ENCODE measurements at regions not wholly inside any gene's neighbourhood (a gene's known extent, or its start where the extent isn't known, plus 50 kb on each side); places are given as distances from the start of the nearest gene placed in this dataset.

DNA sequence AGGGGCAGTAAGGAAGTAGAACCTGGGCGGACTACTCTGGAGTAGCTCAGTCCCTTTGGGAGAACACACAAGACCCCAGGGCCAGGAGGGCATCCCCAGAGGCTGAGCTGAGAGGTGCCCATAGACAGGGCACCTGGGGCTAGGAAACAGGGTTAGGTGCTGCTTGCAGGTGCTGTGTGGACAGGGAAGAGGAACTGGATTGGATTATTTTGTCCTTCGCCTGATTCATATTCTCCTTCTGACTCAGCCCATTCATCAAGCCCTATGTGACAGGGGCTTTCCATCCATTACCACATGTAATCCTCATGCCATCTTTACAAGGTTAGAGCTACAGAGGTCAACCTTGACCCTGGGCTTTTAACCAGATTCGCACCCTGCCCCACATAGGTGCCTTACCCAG is 183.9 kb downstream of the C1orf94 start:
- Histone ChIP-seq H3K4me2 (replicated peaks; ENCODE audit: extremely low read depth, low read length, poor library complexity, severe bottlenecking) (no peak overlapping the region), H3K4me1 (ENCODE audit: control insufficient read depth in 1 of 2, insufficient read depth in 2 of 2, low read length in 2 of 2) (no peaks in the 10 kb centered on the region), H3K9me3 (replicated peaks in 1 of 2; ENCODE audit: control insufficient read depth in 1 of 2, insufficient read depth in 1 of 2, low read length in 2 of 2) (no peaks in the 10 kb centered on the region), H3K27me3 (ENCODE audit: control insufficient read depth in 2 of 2, insufficient read depth in 2 of 2, low read length in 2 of 2) (no peaks in the 10 kb centered on the region), H3K36me3 (replicated peaks in 1 of 2; ENCODE audit: control insufficient read depth in 1 of 2, insufficient read depth in 2 of 2, low read length in 2 of 2) (no peaks in the 10 kb centered on the region), H3K79me2 (ENCODE audit: insufficient read depth, low read length) (no peaks in the 10 kb centered on the region), H4K20me1 (ENCODE audit: insufficient read depth, low read length) (no peaks in the 10 kb centered on the region), H3K9ac (ENCODE audit: insufficient read depth, low read length, poor library complexity, severe bottlenecking) (no peak overlapping the region), H2AFZ (ENCODE audit: insufficient read depth, low read depth, low read length, poor library complexity, severe bottlenecking) (no peak overlapping the region), H3K27ac (ENCODE audit: low read depth in 1 of 2, low read length in 2 of 2) (no peak overlapping the region), H3K4me3 (replicated peaks in 1 of 3; ENCODE audit: low read depth in 2 of 3, low read length in 3 of 3) (no peak overlapping the region)
- intact Hi-C loops (cut with micrococcal nuclease): no loop called here
- no peak for DNase-seq
- H3K4me3 Mint-ChIP-seq: no peak overlapping the region
- peaks cover 0 to 2% (median 0%) of the 10 kb centered on the region in 3 donors for H3K27me3 Mint-ChIP-seq (ENCODE audit: low read depth in 3 of 3)
- no peaks in the 10 kb centered on the region for H3K4me1 Mint-ChIP-seq
- peaks cover 0 to 5% (median 3%) of the 10 kb centered on the region in 7 donors for H3K9me3 Mint-ChIP-seq
- H3K36me3 Mint-ChIP-seq: no peaks in the 10 kb centered on the region
- TF ChIP-seq, protein P1, sequence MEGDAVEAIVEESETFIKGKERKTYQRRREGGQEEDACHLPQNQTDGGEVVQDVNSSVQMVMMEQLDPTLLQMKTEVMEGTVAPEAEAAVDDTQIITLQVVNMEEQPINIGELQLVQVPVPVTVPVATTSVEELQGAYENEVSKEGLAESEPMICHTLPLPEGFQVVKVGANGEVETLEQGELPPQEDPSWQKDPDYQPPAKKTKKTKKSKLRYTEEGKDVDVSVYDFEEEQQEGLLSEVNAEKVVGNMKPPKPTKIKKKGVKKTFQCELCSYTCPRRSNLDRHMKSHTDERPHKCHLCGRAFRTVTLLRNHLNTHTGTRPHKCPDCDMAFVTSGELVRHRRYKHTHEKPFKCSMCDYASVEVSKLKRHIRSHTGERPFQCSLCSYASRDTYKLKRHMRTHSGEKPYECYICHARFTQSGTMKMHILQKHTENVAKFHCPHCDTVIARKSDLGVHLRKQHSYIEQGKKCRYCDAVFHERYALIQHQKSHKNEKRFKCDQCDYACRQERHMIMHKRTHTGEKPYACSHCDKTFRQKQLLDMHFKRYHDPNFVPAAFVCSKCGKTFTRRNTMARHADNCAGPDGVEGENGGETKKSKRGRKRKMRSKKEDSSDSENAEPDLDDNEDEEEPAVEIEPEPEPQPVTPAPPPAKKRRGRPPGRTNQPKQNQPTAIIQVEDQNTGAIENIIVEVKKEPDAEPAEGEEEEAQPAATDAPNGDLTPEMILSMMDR (IDR thresholded peaks at IDR 0.05): no peak
- WGBS (ENCODE audit: insufficient coverage): 89% methylated on average over 3 of the region's 3 CpGs
- H3K27ac Mint-ChIP-seq: no peak overlapping the region

DNA sequence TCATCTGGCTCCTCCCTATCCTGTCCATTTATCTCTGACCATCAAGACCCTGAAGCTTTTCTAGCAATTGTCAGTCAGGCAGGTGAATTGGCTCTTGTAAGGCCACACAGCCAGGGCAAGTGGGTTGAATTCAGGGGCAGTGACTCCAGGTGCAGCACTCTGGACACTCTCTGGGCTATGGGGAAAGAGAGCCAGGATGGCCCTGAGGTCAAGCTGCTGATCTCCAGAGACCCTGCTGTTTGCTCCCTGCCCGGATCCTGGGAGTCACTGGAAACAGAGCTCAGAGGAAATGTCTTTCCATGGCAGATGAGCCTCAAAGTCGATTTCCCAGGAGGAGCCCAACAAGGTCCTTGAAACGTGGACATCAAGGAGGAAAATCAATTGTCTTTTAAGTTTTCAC is 184.4 kb downstream of the C1orf94 start:
- 64% methylated on average over 3 of the region's 3 CpGs for WGBS (ENCODE audit: insufficient coverage)

More for the DNA sequence above, 184.4 kb downstream of the C1orf94 start:
- H3K9ac ChIP-seq (ENCODE audit: insufficient read depth, low read length, poor library complexity, severe bottlenecking): no peak overlapping the region
- no peaks in the 10 kb centered on the region for H3K27me3 ChIP-seq (ENCODE audit: control insufficient read depth in 2 of 2, insufficient read depth in 2 of 2, low read length in 2 of 2)
- no peaks in the 10 kb centered on the region for H3K4me1 ChIP-seq (ENCODE audit: control insufficient read depth in 1 of 2, insufficient read depth in 2 of 2, low read length in 2 of 2)
- TF ChIP-seq, protein P1 (IDR thresholded peaks at IDR 0.05): no peak
- intact Hi-C loops (cut with micrococcal nuclease): no loop called here
- H3K4me3 ChIP-seq (replicated peaks in 1 of 3; ENCODE audit: low read depth in 2 of 3, low read length in 3 of 3): no peak overlapping the region
- no peak overlapping the region for H3K4me2 ChIP-seq (replicated peaks; ENCODE audit: extremely low read depth, low read length, poor library complexity, severe bottlenecking)
- Mint-ChIP-seq H3K27me3 (ENCODE audit: low read depth in 3 of 3) (peaks cover 0 to 2% (median 0%) of the 10 kb centered on the region in 3 donors), H3K27ac (no peak overlapping the region), H3K36me3 (no peaks in the 10 kb centered on the region), H3K9me3 (peaks cover 0 to 6% (median 3%) of the 10 kb centered on the region in 7 donors), H3K4me1 (no peaks in the 10 kb centered on the region), H3K4me3 (no peak overlapping the region)
- no peaks in the 10 kb centered on the region for H3K36me3 ChIP-seq (replicated peaks in 1 of 2; ENCODE audit: control insufficient read depth in 1 of 2, insufficient read depth in 2 of 2, low read length in 2 of 2)
- no peak overlapping the region for H2AFZ ChIP-seq (ENCODE audit: insufficient read depth, low read depth, low read length, poor library complexity, severe bottlenecking)
- no peaks in the 10 kb centered on the region for H4K20me1 ChIP-seq (ENCODE audit: insufficient read depth, low read length)
- DNase-seq: no peak
- H3K9me3 ChIP-seq (replicated peaks in 1 of 2; ENCODE audit: control insufficient read depth in 1 of 2, insufficient read depth in 1 of 2, low read length in 2 of 2): no peaks in the 10 kb centered on the region
- H3K27ac ChIP-seq (ENCODE audit: low read depth in 1 of 2, low read length in 2 of 2): no peak overlapping the region
- no peaks in the 10 kb centered on the region for H3K79me2 ChIP-seq (ENCODE audit: insufficient read depth, low read length)
